HG03196 (cell line): ENCODE measurements at regions not wholly inside any gene's neighbourhood (a gene's known extent, or its start where the extent isn't known, plus 50 kb on each side); places are given as distances from the start of the nearest gene placed in this dataset.

ENCODE experiments used
- ATAC-seq: cut with Tn5 transposase; IDR thresholded peaks from one replicate; pipeline ENCODE4 v1.9.1; 2021; ENCODE audit not compliant: unreplicated experiment

GRCh38 chr5:143730112-143730801, 81.7 kb upstream of the HMHB1 start:
- ATAC-seq: no peak

GRCh38 chr5:143729334-143729946, 82.5 kb upstream of the HMHB1 start:
- no peak for ATAC-seq

GRCh38 chr5:143723159-143723558, 88.8 kb upstream of the HMHB1 start:
- ATAC-seq: no peak

- ATAC-seq: no peak
These were observed 90.0 kb upstream of the HMHB1 start for GRCh38 chr5:143721925-143722324.

GRCh38 chr5:143720689-143721088, 91.3 kb upstream of the HMHB1 start:
- no peak for ATAC-seq

GRCh38 chr5:143717400-143717799, 94.6 kb upstream of the HMHB1 start:
- ATAC-seq: no peak

GRCh38 chr5:143716881-143717280, 95.1 kb upstream of the HMHB1 start:
- ATAC-seq: no peak

- no peak for ATAC-seq
These were observed 96.3 kb upstream of the HMHB1 start for GRCh38 chr5:143715616-143716015.

- ATAC-seq: no peak
These were observed 97.3 kb upstream of the HMHB1 start for GRCh38 chr5:143714629-143715028.

- ATAC-seq: no peak
These were observed 98.6 kb upstream of the HMHB1 start for GRCh38 chr5:143713047-143714003.

- ATAC-seq: no peak
These were observed 103.3 kb upstream of the HMHB1 start for GRCh38 chr5:143708672-143709071.

- ATAC-seq: no peak
These were observed 104.2 kb upstream of the HMHB1 start for GRCh38 chr5:143707806-143708205.

GRCh38 chr5:143705381-143705780, 106.6 kb upstream of the HMHB1 start:
- ATAC-seq: no peak

GRCh38 chr5:143703659-143704058, 108.3 kb upstream of the HMHB1 start:
- no peak for ATAC-seq

GRCh38 chr5:143701493-143701892, 110.5 kb upstream of the HMHB1 start:
- ATAC-seq: no peak

GRCh38 chr5:143700994-143701393, 111.0 kb upstream of the HMHB1 start:
- no peak for ATAC-seq

- no peak for ATAC-seq
These were observed 112.8 kb upstream of the HMHB1 start for GRCh38 chr5:143699121-143699520.

GRCh38 chr5:143698574-143698973, 113.4 kb upstream of the HMHB1 start:
- no peak for ATAC-seq

GRCh38 chr5:143696921-143697320, 115.0 kb upstream of the HMHB1 start:
- no peak for ATAC-seq

- ATAC-seq: no peak
These were observed 116.0 kb upstream of the HMHB1 start for GRCh38 chr5:143695941-143696340.

- ATAC-seq: no peak
These were observed 116.6 kb upstream of the HMHB1 start for GRCh38 chr5:143695244-143695864.
